ENCODE measurements at regions not wholly inside any gene's neighbourhood (a gene's known extent, or its start where the extent isn't known, plus 50 kb on each side); places are given as distances from the start of the nearest gene placed in this dataset.

DNA sequence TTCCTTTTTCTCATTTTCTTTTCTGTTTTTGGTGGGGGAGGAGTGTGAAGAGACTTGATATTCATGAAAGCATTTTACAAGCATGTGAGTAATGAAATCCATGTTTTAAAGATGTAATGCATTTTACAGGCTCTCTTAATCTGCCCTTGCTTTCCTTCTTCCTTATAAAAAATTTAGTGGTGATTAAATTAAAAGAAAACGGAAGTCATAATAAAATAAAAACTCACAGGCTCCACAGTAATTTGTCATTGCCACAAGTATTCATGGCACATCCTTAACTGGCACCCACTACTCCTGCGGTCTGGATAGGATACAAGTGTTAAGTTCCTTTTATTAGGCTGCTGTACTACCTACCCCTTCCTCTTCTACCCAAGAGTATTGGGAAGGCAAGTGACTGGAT lies 241.2 kb downstream of the SLC4A3 start (continued):
- TF ChIP-seq U2AF1 (optimal IDR thresholded peaks at IDR 0.05; ENCODE audit: low read depth, low read length) (no peak), MAFK (conservative IDR thresholded peaks at IDR 0.05 in 1 of 2, IDR thresholded peaks at IDR 0.05 in 1 of 2; ENCODE audit: low read length in 2 of 2) (no peak), ZNF777 (CRISPR knock-in tag; IDR thresholded peaks at IDR 0.05) (no peak)

DNA sequence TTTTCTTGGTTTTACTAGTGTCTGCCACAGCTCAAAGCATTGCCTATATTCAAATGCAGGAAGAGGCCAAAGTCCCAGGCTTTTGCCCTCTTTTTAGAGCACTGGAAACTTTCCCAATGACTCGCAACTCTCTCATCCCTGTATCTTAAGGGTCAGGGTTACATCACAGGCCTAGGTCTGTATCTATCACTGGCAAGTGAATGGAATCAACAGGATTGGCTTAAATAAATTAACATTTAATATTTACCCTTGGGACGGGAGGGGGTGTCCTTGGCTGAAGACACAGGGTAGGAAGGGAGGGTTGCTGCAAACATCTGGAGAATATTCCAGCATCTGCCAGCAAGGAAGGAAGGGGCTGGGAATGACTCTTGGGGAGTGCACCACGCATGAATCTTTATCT lies 242.6 kb downstream of the SLC4A3 start:
- H3K9me3 ChIP-seq (ENCODE audit: low read length): no peaks in the 10 kb centered on the region
- in situ Hi-C loops (cut with HindIII; ENCODE audit: extremely low pct_ligation_motif_present, low pct_unique_long_range_greater_than_20kb): no loop called here
- WGBS (ENCODE audit: low lambda C conversion rate): 0% methylated on average over 3 of the region's 3 CpGs
- ATAC-seq (no peak), FAIRE-seq (no peak), DNase-seq (ENCODE audit: low spot score) (no peak)
- intact Hi-C loops (cut with micrococcal nuclease; ENCODE audit: unreplicated experiment): no loop called here
- no peak overlapping the region for H3K27ac ChIP-seq (ENCODE audit: extremely low read length, insufficient read depth, low read length)
- H3K27me3 ChIP-seq (ENCODE audit: control insufficient read depth in 1 of 2, insufficient read depth in 2 of 2, low read length in 2 of 2): peaks cover 0 to 11% of the 10 kb centered on the region in 2 experiments; a peak in 1 of 5 replicates
- no peak overlapping the region for H3K4me3 ChIP-seq (replicated peaks in 1 of 3; ENCODE audit: insufficient read depth in 1 of 3, low read depth in 2 of 3, low read length in 3 of 3)
- POLR2A ChIA-PET: no interaction called here
- CTCF ChIA-PET (ENCODE audit: low intra/inter-chr PET ratio, low total read pairs): no interaction called here
- H3K4me2 ChIP-seq (ENCODE audit: low read depth, low read length): no peak overlapping the region
- no TSS peak for BruUV-seq (replicated peaks)
- no peaks in the 10 kb centered on the region for H3K79me2 ChIP-seq (ENCODE audit: insufficient read depth, low read length)
- no peaks in the 10 kb centered on the region for H3K36me3 ChIP-seq (replicated peaks in 1 of 2; ENCODE audit: control insufficient read depth in 1 of 2, insufficient read depth in 2 of 2, low read length in 2 of 2)
- no peak overlapping the region for H3K9ac ChIP-seq (ENCODE audit: insufficient read depth, low read depth, low read length)
- no peak overlapping the region for H2AFZ ChIP-seq (ENCODE audit: low read length)
- H3K4me1 ChIP-seq (ENCODE audit: insufficient read depth, low read length): no peaks in the 10 kb centered on the region
- H4K20me1 ChIP-seq (ENCODE audit: insufficient read depth, low read length): no peaks in the 10 kb centered on the region
- TF ChIP-seq, protein P1, sequence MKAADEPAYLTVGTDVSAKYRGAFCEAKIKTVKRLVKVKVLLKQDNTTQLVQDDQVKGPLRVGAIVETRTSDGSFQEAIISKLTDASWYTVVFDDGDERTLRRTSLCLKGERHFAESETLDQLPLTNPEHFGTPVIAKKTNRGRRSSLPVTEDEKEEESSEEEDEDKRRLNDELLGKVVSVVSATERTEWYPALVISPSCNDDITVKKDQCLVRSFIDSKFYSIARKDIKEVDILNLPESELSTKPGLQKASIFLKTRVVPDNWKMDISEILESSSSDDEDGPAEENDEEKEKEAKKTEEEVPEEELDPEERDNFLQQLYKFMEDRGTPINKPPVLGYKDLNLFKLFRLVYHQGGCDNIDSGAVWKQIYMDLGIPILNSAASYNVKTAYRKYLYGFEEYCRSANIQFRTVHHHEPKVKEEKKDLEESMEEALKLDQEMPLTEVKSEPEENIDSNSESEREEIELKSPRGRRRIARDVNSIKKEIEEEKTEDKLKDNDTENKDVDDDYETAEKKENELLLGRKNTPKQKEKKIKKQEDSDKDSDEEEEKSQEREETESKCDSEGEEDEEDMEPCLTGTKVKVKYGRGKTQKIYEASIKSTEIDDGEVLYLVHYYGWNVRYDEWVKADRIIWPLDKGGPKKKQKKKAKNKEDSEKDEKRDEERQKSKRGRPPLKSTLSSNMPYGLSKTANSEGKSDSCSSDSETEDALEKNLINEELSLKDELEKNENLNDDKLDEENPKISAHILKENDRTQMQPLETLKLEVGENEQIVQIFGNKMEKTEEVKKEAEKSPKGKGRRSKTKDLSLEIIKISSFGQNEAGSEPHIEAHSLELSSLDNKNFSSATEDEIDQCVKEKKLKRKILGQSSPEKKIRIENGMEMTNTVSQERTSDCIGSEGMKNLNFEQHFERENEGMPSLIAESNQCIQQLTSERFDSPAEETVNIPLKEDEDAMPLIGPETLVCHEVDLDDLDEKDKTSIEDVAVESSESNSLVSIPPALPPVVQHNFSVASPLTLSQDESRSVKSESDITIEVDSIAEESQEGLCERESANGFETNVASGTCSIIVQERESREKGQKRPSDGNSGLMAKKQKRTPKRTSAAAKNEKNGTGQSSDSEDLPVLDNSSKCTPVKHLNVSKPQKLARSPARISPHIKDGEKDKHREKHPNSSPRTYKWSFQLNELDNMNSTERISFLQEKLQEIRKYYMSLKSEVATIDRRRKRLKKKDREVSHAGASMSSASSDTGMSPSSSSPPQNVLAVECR (CRISPR knock-in tag; IDR thresholded peaks at IDR 0.05; ENCODE audit: borderline replicate concordance): no peak
- no peak for TF ChIP-seq MED1 (CRISPR knock-in tag; IDR thresholded peaks at IDR 0.05)
- TF ChIP-seq, protein P2, sequence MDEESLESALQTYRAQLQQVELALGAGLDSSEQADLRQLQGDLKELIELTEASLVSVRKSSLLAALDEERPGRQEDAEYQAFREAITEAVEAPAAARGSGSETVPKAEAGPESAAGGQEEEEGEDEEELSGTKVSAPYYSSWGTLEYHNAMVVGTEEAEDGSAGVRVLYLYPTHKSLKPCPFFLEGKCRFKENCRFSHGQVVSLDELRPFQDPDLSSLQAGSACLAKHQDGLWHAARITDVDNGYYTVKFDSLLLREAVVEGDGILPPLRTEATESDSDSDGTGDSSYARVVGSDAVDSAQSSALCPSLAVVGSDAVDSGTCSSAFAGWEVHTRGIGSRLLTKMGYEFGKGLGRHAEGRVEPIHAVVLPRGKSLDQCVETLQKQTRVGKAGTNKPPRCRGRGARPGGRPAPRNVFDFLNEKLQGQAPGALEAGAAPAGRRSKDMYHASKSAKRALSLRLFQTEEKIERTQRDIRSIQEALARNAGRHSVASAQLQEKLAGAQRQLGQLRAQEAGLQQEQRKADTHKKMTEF (CRISPR knock-in tag; IDR thresholded peaks at IDR 0.05): no peak
- TF ChIP-seq, protein P3, sequence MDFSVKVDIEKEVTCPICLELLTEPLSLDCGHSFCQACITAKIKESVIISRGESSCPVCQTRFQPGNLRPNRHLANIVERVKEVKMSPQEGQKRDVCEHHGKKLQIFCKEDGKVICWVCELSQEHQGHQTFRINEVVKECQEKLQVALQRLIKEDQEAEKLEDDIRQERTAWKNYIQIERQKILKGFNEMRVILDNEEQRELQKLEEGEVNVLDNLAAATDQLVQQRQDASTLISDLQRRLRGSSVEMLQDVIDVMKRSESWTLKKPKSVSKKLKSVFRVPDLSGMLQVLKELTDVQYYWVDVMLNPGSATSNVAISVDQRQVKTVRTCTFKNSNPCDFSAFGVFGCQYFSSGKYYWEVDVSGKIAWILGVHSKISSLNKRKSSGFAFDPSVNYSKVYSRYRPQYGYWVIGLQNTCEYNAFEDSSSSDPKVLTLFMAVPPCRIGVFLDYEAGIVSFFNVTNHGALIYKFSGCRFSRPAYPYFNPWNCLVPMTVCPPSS (IDR thresholded peaks at IDR 0.05): no peak
- TF ChIP-seq, protein P4, sequence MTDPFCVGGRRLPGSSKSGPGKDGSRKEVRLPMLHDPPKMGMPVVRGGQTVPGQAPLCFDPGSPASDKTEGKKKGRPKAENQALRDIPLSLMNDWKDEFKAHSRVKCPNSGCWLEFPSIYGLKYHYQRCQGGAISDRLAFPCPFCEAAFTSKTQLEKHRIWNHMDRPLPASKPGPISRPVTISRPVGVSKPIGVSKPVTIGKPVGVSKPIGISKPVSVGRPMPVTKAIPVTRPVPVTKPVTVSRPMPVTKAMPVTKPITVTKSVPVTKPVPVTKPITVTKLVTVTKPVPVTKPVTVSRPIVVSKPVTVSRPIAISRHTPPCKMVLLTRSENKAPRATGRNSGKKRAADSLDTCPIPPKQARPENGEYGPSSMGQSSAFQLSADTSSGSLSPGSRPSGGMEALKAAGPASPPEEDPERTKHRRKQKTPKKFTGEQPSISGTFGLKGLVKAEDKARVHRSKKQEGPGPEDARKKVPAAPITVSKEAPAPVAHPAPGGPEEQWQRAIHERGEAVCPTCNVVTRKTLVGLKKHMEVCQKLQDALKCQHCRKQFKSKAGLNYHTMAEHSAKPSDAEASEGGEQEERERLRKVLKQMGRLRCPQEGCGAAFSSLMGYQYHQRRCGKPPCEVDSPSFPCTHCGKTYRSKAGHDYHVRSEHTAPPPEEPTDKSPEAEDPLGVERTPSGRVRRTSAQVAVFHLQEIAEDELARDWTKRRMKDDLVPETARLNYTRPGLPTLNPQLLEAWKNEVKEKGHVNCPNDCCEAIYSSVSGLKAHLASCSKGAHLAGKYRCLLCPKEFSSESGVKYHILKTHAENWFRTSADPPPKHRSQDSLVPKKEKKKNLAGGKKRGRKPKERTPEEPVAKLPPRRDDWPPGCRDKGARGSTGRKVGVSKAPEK (CRISPR knock-in tag; IDR thresholded peaks at IDR 0.05; ENCODE audit: borderline replicate concordance): no peak
- TF ChIP-seq ZNF180 (CRISPR knock-in tag; IDR thresholded peaks at IDR 0.05; ENCODE audit: borderline replicate concordance, low read depth): no peak
- no peak for TF ChIP-seq TCF12 (IDR thresholded peaks at IDR 0.05)
- no peak for TF ChIP-seq TCF12 (CRISPR knock-in tag; IDR thresholded peaks at IDR 0.05)
- TF ChIP-seq, protein P5, sequence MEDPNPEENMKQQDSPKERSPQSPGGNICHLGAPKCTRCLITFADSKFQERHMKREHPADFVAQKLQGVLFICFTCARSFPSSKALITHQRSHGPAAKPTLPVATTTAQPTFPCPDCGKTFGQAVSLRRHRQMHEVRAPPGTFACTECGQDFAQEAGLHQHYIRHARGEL (CRISPR knock-in tag; IDR thresholded peaks at IDR 0.05): no peak
